HL-60 (cell line): ENCODE measurements at regions not wholly inside any gene's neighbourhood (a gene's known extent, or its start where the extent isn't known, plus 50 kb on each side); places are given as distances from the start of the nearest gene placed in this dataset.

ENCODE experiments used
- CTCF ChIP-seq: IDR thresholded peaks from one replicate; pipeline ENCODE4 v1.5.1; 2011; ENCODE audit warnings: low read length, control low read depth, inconsistent platforms; ENCODE audit not compliant: insufficient read depth
- REST ChIP-seq: IDR thresholded peaks from 2 replicates; pipeline ENCODE4 v1.6.1; 2012; ENCODE audit warnings: low read depth; ENCODE audit not compliant: insufficient replicate concordance
- SPI1 ChIP-seq: IDR thresholded peaks from 2 replicates; pipeline ENCODE4 v1.6.1; 2012; ENCODE audit warnings: low read depth, mild to moderate bottlenecking, borderline replicate concordance

- TF ChIP-seq CTCF (no peak), REST (no peak), SPI1 (no peak)
Measured at GRCh38 chr16:85208643-85209520, 96.6 kb upstream of the CIBAR2 start.
